WTC11 (cell line): ENCODE measurements at regions not wholly inside any gene's neighbourhood (a gene's known extent, or its start where the extent isn't known, plus 50 kb on each side); places are given as distances from the start of the nearest gene placed in this dataset.

Experiments
- ATF3 ChIP-seq: sonication (generic); formaldehyde crosslinking; conservative IDR thresholded peaks from 2 replicates; pipeline ENCODE4 v1.8.1; 2022; ENCODE audit warnings: mild to moderate bottlenecking, missing genetic modification reagents
- CREB1 ChIP-seq: sonication (generic); formaldehyde crosslinking; IDR thresholded peaks from 2 replicates; pipeline ENCODE4 v1.8.0; 2023; ENCODE audit warnings: mild to moderate bottlenecking, missing genetic modification reagents
- CREM ChIP-seq: sonication (generic); formaldehyde crosslinking; IDR thresholded peaks from 2 replicates; pipeline ENCODE4 v1.8.1; 2022; ENCODE audit warnings: mild to moderate bottlenecking, missing genetic modification reagents, moderate library complexity
- CTCF ChIP-seq: fragments of 200-600 bp; IDR thresholded peaks from 2 replicates; pipeline ENCODE4 v1.8.0; 2022; ENCODE audit warnings: antibody characterized with exemption
- MAX ChIP-seq: sonication (generic); formaldehyde crosslinking; IDR thresholded peaks from 2 replicates; pipeline ENCODE4 v1.8.0; 2022; ENCODE audit warnings: mild to moderate bottlenecking, missing genetic modification reagents
- NFE2L1 ChIP-seq: sonication (generic); formaldehyde crosslinking; IDR thresholded peaks from 2 replicates; pipeline ENCODE4 v1.8.1; 2023; ENCODE audit warnings: missing genetic modification reagents
- PRDM15 ChIP-seq: sonication (generic); formaldehyde crosslinking; IDR thresholded peaks from 2 replicates; pipeline ENCODE4 v1.8.0; 2022; ENCODE audit warnings: missing genetic modification reagents
- TCF7 ChIP-seq: sonication (generic); formaldehyde crosslinking; IDR thresholded peaks from 2 replicates; pipeline ENCODE4 v1.8.0; 2022; ENCODE audit warnings: mild to moderate bottlenecking, low read depth, missing genetic modification reagents, moderate library complexity
- TEAD1 ChIP-seq: sonication (generic); formaldehyde crosslinking; IDR thresholded peaks from 2 replicates; pipeline ENCODE4 v1.8.0; 2022; ENCODE audit warnings: mild to moderate bottlenecking, missing genetic modification reagents
- USF2 ChIP-seq: sonication (generic); formaldehyde crosslinking; IDR thresholded peaks from 2 replicates; pipeline ENCODE4 v1.8.1; 2023; ENCODE audit warnings: mild to moderate bottlenecking, missing genetic modification reagents, moderate library complexity
- ZBTB43 ChIP-seq: sonication (generic); formaldehyde crosslinking; IDR thresholded peaks from 2 replicates; pipeline ENCODE4 v1.8.1; 2023; ENCODE audit warnings: mild to moderate bottlenecking, missing genetic modification reagents
- ZMAT4 ChIP-seq: fragments of 250-450 bp; sonication (Bioruptor Pico); IDR thresholded peaks from 2 replicates; pipeline ENCODE4 v1.9.0; 2021; ENCODE audit warnings: mild to moderate bottlenecking
- ZNF263 ChIP-seq: sonication (generic); formaldehyde crosslinking; IDR thresholded peaks from 2 replicates; pipeline ENCODE4 v1.8.1; 2022; ENCODE audit warnings: low read depth, mild to moderate bottlenecking, moderate library complexity, missing genetic modification reagents
- ZNF423 ChIP-seq: fragments of 250-450 bp; sonication (Bioruptor Pico); IDR thresholded peaks from 2 replicates; pipeline ENCODE4 v2.1.2; 2022; ENCODE audit warnings: mild to moderate bottlenecking, moderate library complexity

- no peak for TF ChIP-seq CTCF
- no peak for TF ChIP-seq TCF7 (CRISPR knock-in tag)
- TF ChIP-seq ATF3 (CRISPR knock-in tag): no peak
- TF ChIP-seq USF2 (CRISPR knock-in tag): no peak
- no peak for TF ChIP-seq ZNF423
- TF ChIP-seq MAX: no peak
- no peak for TF ChIP-seq ZNF263 (CRISPR knock-in tag)
- TF ChIP-seq NFE2L1: no peak
- TF ChIP-seq TEAD1 (CRISPR knock-in tag): no peak
- no peak for TF ChIP-seq ZMAT4 (CRISPR knock-in tag)
- no peak for TF ChIP-seq CREB1 (CRISPR knock-in tag)
- TF ChIP-seq PRDM15 (CRISPR knock-in tag): no peak
- TF ChIP-seq CREM (CRISPR knock-in tag): no peak
- no peak for TF ChIP-seq ZBTB43
Observed at GRCh38 chr5:61264273-61264661, 67.8 kb upstream of the ZSWIM6 start.
